GM19468 (cell line): ENCODE measurements at regions not wholly inside any gene's neighbourhood (a gene's known extent, or its start where the extent isn't known, plus 50 kb on each side); places are given as distances from the start of the nearest gene placed in this dataset.

Source experiments
- ATAC-seq: cut with Tn5 transposase; IDR thresholded peaks from one replicate; pipeline ENCODE4 v1.9.1; 2021; ENCODE audit warnings: mild to moderate bottlenecking, moderate library complexity, moderate number of reproducible peaks; ENCODE audit not compliant: unreplicated experiment; ENCODE audit errors: extremely low read depth

GRCh38 chr13:90776051-90776748 is 571.3 kb upstream of the MIR17HG start:
- ATAC-seq: no peak

- no peak for ATAC-seq
Observed at GRCh38 chr13:90783273-90783672, 564.2 kb upstream of the MIR17HG start.

GRCh38 chr13:90787007-90787406 is 560.5 kb upstream of the MIR17HG start:
- ATAC-seq: no peak

- no peak for ATAC-seq
Observed at GRCh38 chr13:90792335-90792734, 555.2 kb upstream of the MIR17HG start.

GRCh38 chr13:90793261-90793820 is 554.1 kb upstream of the MIR17HG start:
- ATAC-seq: no peak

- ATAC-seq: no peak
Observed at GRCh38 chr13:90796474-90796873, 551.0 kb upstream of the MIR17HG start.

GRCh38 chr13:90797335-90797734 is 550.2 kb upstream of the MIR17HG start:
- no peak for ATAC-seq

GRCh38 chr13:90798381-90798780 is 549.1 kb upstream of the MIR17HG start:
- no peak for ATAC-seq

GRCh38 chr13:90800082-90800746 is 547.3 kb upstream of the MIR17HG start:
- ATAC-seq: no peak

- no peak for ATAC-seq
Observed at GRCh38 chr13:90801621-90802020, 545.9 kb upstream of the MIR17HG start.

GRCh38 chr13:90803210-90803609 is 544.3 kb upstream of the MIR17HG start:
- ATAC-seq: no peak

GRCh38 chr13:90806016-90806615 is 541.4 kb upstream of the MIR17HG start:
- no peak for ATAC-seq

- no peak for ATAC-seq
Observed at GRCh38 chr13:90806892-90807291, 540.6 kb upstream of the MIR17HG start.

- no peak for ATAC-seq
Observed at GRCh38 chr13:90808838-90809237, 538.6 kb upstream of the MIR17HG start.

GRCh38 chr13:90824032-90824431 is 523.5 kb upstream of the MIR17HG start:
- no peak for ATAC-seq

GRCh38 chr13:90826688-90827087 is 520.8 kb upstream of the MIR17HG start:
- no peak for ATAC-seq

GRCh38 chr13:90830782-90831181 is 516.7 kb upstream of the MIR17HG start:
- ATAC-seq: no peak

- no peak for ATAC-seq
Observed at GRCh38 chr13:90833951-90834350, 513.5 kb upstream of the MIR17HG start.

- ATAC-seq: no peak
Observed at GRCh38 chr13:90834700-90835099, 512.8 kb upstream of the MIR17HG start.

GRCh38 chr13:90835826-90836225 is 511.7 kb upstream of the MIR17HG start:
- ATAC-seq: no peak

- no peak for ATAC-seq
Observed at GRCh38 chr13:90838317-90838960, 509.0 kb upstream of the MIR17HG start.
